ENCODE measurements at regions not wholly inside any gene's neighbourhood (a gene's known extent, or its start where the extent isn't known, plus 50 kb on each side); places are given as distances from the start of the nearest gene placed in this dataset.

DNA sequence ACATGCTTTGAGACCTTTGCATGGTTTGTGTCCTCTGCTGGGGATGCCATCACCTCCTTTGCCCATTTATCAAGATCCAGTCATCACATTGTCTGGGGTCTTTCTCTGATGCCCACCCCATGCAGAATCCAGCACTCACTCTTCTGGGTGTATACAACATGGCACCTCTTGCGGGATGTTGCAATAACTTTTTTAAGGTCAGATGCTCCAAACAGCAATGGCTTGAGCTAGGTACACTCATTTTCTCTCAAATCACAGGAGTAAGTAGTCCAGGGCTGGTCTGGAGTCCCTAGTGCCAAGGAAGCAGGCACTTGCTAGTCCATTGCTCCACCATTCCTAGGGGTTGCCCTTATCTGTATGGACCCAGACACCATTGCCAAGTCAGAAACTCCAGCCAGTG, 196.6 kb upstream of the KCNG1 start:
- H3K9me3 Mint-ChIP-seq, result peaks cover 46% of the 10 kb centered on the region
- TF ChIP-seq, protein P1, sequence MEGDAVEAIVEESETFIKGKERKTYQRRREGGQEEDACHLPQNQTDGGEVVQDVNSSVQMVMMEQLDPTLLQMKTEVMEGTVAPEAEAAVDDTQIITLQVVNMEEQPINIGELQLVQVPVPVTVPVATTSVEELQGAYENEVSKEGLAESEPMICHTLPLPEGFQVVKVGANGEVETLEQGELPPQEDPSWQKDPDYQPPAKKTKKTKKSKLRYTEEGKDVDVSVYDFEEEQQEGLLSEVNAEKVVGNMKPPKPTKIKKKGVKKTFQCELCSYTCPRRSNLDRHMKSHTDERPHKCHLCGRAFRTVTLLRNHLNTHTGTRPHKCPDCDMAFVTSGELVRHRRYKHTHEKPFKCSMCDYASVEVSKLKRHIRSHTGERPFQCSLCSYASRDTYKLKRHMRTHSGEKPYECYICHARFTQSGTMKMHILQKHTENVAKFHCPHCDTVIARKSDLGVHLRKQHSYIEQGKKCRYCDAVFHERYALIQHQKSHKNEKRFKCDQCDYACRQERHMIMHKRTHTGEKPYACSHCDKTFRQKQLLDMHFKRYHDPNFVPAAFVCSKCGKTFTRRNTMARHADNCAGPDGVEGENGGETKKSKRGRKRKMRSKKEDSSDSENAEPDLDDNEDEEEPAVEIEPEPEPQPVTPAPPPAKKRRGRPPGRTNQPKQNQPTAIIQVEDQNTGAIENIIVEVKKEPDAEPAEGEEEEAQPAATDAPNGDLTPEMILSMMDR (conservative IDR thresholded peaks at IDR 0.05), result no peak
- Histone ChIP-seq H3K9ac (ENCODE audit: extremely low read depth, low read length, poor library complexity, severe bottlenecking) (no peak overlapping the region), H3K4me3 (ENCODE audit: low read length) (no peak overlapping the region), H3K36me3 (ENCODE audit: control insufficient read depth, insufficient read depth, low read length) (no peaks in the 10 kb centered on the region), H3K27ac (ENCODE audit: low read depth, low read length) (no peak overlapping the region), H3K9me3 (ENCODE audit: control insufficient read depth, low read length) (peaks cover 52% of the 10 kb centered on the region), H3K4me1 (ENCODE audit: control insufficient read depth, insufficient read depth, low read length) (peaks cover 3% of the 10 kb centered on the region), H3K27me3 (ENCODE audit: control insufficient read depth, insufficient read depth, low read length, poor library complexity, severe bottlenecking) (no peaks in the 10 kb centered on the region)
- no peak overlapping the region for H3K4me3 Mint-ChIP-seq
- 100% methylated on average over 1 of the region's 1 CpG for WGBS, 2 experiments (ENCODE audit: insufficient coverage in 1 of 2, insufficient read length in 1 of 2)
- H3K36me3 Mint-ChIP-seq (ENCODE audit: low read depth), result peaks cover 6% of the 10 kb centered on the region
- DNase-seq, result no peak
- no peak overlapping the region for H3K27ac Mint-ChIP-seq
- H3K27me3 Mint-ChIP-seq (ENCODE audit: insufficient read depth), result peaks cover 2% of the 10 kb centered on the region
- peaks cover 29% of the 10 kb centered on the region for H3K4me1 Mint-ChIP-seq

DNA sequence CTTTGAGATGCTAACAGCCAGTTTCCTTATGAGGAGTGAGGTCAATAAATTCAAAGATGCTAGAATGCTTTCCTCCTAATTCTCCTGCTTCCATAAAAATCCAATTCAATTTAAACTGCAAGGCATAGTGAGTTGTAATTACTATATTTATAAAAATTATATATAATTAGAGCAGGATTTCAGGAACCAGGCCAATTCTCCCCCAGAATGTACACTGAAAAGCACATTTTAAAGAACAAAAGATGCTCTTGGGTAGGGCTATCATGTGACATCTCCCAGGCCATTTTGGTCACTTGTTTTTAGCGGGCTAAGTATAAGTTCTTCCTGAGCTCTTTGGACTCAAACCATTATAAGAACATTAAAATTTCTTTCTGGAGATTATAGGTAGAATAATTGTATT, 195.7 kb upstream of the KCNG1 start:
- Mint-ChIP-seq H3K4me1 (peaks cover 27% of the 10 kb centered on the region), H3K9me3 (peaks cover 43% of the 10 kb centered on the region), H3K4me3 (no peak overlapping the region), H3K27ac (no peak overlapping the region), H3K36me3 (ENCODE audit: low read depth) (peaks cover 4% of the 10 kb centered on the region), H3K27me3 (ENCODE audit: insufficient read depth) (peaks cover 2% of the 10 kb centered on the region)
- Histone ChIP-seq H3K27ac (ENCODE audit: low read depth, low read length) (no peak overlapping the region), H3K4me3 (ENCODE audit: low read length) (no peak overlapping the region), H3K9me3 (ENCODE audit: control insufficient read depth, low read length) (peaks cover 51% of the 10 kb centered on the region), H3K27me3 (ENCODE audit: control insufficient read depth, insufficient read depth, low read length, poor library complexity, severe bottlenecking) (no peaks in the 10 kb centered on the region), H3K4me1 (ENCODE audit: control insufficient read depth, insufficient read depth, low read length) (peaks cover 3% of the 10 kb centered on the region), H3K9ac (ENCODE audit: extremely low read depth, low read length, poor library complexity, severe bottlenecking) (no peak overlapping the region), H3K36me3 (ENCODE audit: control insufficient read depth, insufficient read depth, low read length) (no peaks in the 10 kb centered on the region)
- DNase-seq, result no peak
- TF ChIP-seq, protein P1 (conservative IDR thresholded peaks at IDR 0.05), result no peak
- WGBS, 2 experiments (ENCODE audit: insufficient coverage in 1 of 2, insufficient read length in 1 of 2), result 88% methylated on average over 1 of the region's 1 CpG; no CpG with 5 or more reads in 1 of the 2 experiments

DNA sequence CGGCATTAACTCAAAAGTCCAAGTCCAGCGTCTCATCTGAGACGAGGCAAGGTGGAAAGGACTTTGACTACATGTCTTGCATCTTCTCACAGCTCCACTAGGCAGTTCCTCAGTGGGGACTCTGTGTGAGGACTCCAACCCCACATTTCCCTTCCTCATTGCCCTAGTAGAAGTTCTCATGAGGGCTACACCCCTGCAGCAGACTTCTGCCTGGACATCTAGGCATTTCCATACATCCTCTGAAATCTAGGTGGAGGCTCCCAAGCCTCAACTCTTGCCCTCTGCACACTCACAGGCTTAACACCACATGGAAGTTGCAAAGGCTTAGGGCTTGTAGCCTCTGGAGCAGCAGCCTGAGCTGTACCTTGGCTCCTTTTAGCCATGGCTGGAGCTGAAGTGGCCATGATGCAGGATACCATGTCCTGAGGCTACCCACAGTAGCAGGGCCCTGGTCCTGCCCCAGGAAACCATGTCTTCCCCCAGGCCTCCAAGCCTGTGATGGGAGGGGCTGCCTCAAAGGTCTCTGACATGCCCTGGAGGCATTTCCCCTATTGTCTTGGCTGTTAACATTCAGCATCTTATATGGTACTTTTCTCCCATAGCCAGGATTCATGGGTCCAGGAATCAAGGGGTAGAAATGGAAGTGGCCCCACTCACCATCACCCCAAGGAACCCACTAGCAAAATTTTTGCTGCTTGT, 194.6 kb upstream of the KCNG1 start:
- 97 to 98% methylated on average over 3 of the region's 3 CpGs for WGBS, 2 experiments (ENCODE audit: insufficient coverage in 1 of 2, insufficient read length in 1 of 2)
- Mint-ChIP-seq H3K36me3 (ENCODE audit: low read depth) (peaks cover 4% of the 10 kb centered on the region), H3K27me3 (ENCODE audit: insufficient read depth) (peaks cover 2% of the 10 kb centered on the region), H3K4me3 (no peak overlapping the region), H3K27ac (no peak overlapping the region), H3K9me3 (peaks cover 43% of the 10 kb centered on the region), H3K4me1 (peaks cover 21% of the 10 kb centered on the region)
- Histone ChIP-seq H3K9ac (ENCODE audit: extremely low read depth, low read length, poor library complexity, severe bottlenecking) (no peak overlapping the region), H3K4me1 (ENCODE audit: control insufficient read depth, insufficient read depth, low read length) (peaks cover 3% of the 10 kb centered on the region), H3K9me3 (ENCODE audit: control insufficient read depth, low read length) (peaks cover 51% of the 10 kb centered on the region), H3K27ac (ENCODE audit: low read depth, low read length) (no peak overlapping the region), H3K27me3 (ENCODE audit: control insufficient read depth, insufficient read depth, low read length, poor library complexity, severe bottlenecking) (no peaks in the 10 kb centered on the region), H3K36me3 (ENCODE audit: control insufficient read depth, insufficient read depth, low read length) (no peaks in the 10 kb centered on the region), H3K4me3 (ENCODE audit: low read length) (no peak overlapping the region)
- TF ChIP-seq, protein P1 (conservative IDR thresholded peaks at IDR 0.05), result no peak
- DNase-seq, result no peak

Measured in endodermal cell (in vitro differentiated cells).